Common myeloid progenitor, CD34-positive (primary cell): ENCODE measurements at regions not wholly inside any gene's neighbourhood (a gene's known extent, or its start where the extent isn't known, plus 50 kb on each side); places are given as distances from the start of the nearest gene placed in this dataset.

ENCODE experiments used
- CTCF ChIA-PET: fragments of 350-600 bp; sonication (Branson Sonifier 250); formaldehyde crosslinking; loops from one replicate; lab custom pipeline; 2021; ENCODE audit warnings: antibody characterized with exemption; lab: Charles Lee
- POLR2A ChIA-PET: fragments of 350-600 bp; sonication (Branson Sonifier 250); formaldehyde crosslinking; loops from one replicate; lab custom pipeline; 2021; ENCODE audit warnings: antibody characterized with exemption; lab: Charles Lee
- DNase-seq, 3 donors: peaks; one replicate each; pipeline versions ENCODE4 v3.0.0 to v3.0.0-alpha.2; 2013
- H3K27ac ChIP-seq, 2 experiments: 1 replicate in 1 of 2; 2 replicates in 1 of 2; pipeline ENCODE4 v1.7.0; 2013; ENCODE audit warnings: inconsistent platforms in 2 of 2, low read length in 2 of 2, mild to moderate bottlenecking in 2 of 2, low read depth in 1 of 2, moderate library complexity in 1 of 2; ENCODE audit not compliant: severe bottlenecking in 2 of 2, insufficient read depth in 1 of 2, poor library complexity in 1 of 2
- H3K27me3 ChIP-seq, 5 experiments: replicated peaks in 2 of 5; 1 replicate in 3 of 5; 2 replicates in 2 of 5; pipeline versions ENCODE4 v1.6.1 to v1.7.0; 2013; ENCODE audit warnings: low read length in 4 of 5, mild to moderate bottlenecking in 2 of 5, moderate library complexity in 2 of 5, inconsistent platforms in 1 of 5; ENCODE audit not compliant: insufficient read depth in 5 of 5, control insufficient read depth in 4 of 5
- H3K36me3 ChIP-seq, 4 experiments: 1 replicate in 2 of 4; 2 replicates in 2 of 4; pipeline versions ENCODE4 v1.6.1 to v1.7.0; 2013; ENCODE audit warnings: low read length in 3 of 4, control low read depth in 1 of 4, mild to moderate bottlenecking in 1 of 4; ENCODE audit not compliant: control insufficient read depth in 4 of 4, insufficient read depth in 4 of 4
- H3K4me1 ChIP-seq, 4 experiments: 1 replicate in 3 of 4; 2 replicates in 1 of 4; pipeline versions ENCODE4 v1.6.1 to v1.7.1; 2013; ENCODE audit warnings: low read length in 3 of 4, mild to moderate bottlenecking in 3 of 4, control low read depth in 1 of 4, inconsistent platforms in 1 of 4, moderate library complexity in 1 of 4; ENCODE audit not compliant: control insufficient read depth in 4 of 4, insufficient read depth in 4 of 4; ENCODE audit errors: control extremely low read depth in 1 of 4
- H3K4me3 ChIP-seq, 7 experiments: 1 replicate in 4 of 7; 2 replicates in 3 of 7; pipeline versions ENCODE4 v1.5.1 to v1.7.0; 2013; ENCODE audit warnings: mild to moderate bottlenecking in 7 of 7, low read length in 6 of 7, moderate library complexity in 6 of 7, inconsistent platforms in 2 of 7, low read depth in 2 of 7, control low read depth in 1 of 7; ENCODE audit not compliant: insufficient read depth in 4 of 7, control insufficient read depth in 1 of 7; ENCODE audit errors: extremely low read depth in 1 of 7
- H3K9me3 ChIP-seq, 5 experiments: 1 replicate in 4 of 5; 2 replicates in 1 of 5; pipeline versions ENCODE4 v1.6.1 to v1.7.1; 2013; ENCODE audit warnings: low read length in 4 of 5, mild to moderate bottlenecking in 2 of 5, inconsistent platforms in 1 of 5, low read depth in 1 of 5, moderate library complexity in 1 of 5; ENCODE audit not compliant: control insufficient read depth in 4 of 5, insufficient read depth in 2 of 5; ENCODE audit errors: control extremely low read depth in 1 of 5
- WGBS: methylation state at CpG from one replicate; pipeline ENCODE4 v1.1.5; 2013; ENCODE audit not compliant: insufficient coverage; 5-methylcytosine and 5-hydroxymethylcytosine counted together

DNA sequence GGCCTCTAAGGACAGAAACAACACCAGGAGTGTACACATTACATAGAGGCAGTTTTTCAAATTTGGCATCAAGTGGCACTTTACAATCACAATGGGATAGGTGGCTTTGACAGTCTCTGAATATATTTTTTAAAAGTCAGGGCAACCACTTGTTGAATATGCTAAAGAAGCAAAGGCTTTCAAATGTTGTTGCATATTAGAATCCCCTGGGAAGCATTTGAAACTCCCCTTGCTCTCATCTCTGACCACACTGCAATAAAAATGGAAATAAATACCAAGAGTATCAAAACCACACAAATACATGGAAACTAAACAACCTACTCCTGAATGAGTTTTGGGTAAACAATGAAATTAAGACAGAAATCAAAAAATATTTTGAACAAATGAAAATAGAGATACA is 106.5 kb upstream of the RAB11FIP2 start:
- H3K4me1 ChIP-seq: no peaks in the 10 kb centered on the region
- H3K27me3 ChIP-seq: no peaks in the 10 kb centered on the region
- peaks cover 0 to 1% (median 0%) of the 10 kb centered on the region in 5 experiments for H3K9me3 ChIP-seq
- no peak overlapping the region for H3K4me3 ChIP-seq
- POLR2A ChIA-PET: interaction anchor here (0.6 kb wide), 1 partner anchor 25 kb away, joined by 3 read pairs; no protein-coding TSS in a partner anchor
- no peak for DNase-seq
- no peak overlapping the region for H3K27ac ChIP-seq
- H3K36me3 ChIP-seq: no peaks in the 10 kb centered on the region
- CTCF ChIA-PET: no interaction called here

DNA sequence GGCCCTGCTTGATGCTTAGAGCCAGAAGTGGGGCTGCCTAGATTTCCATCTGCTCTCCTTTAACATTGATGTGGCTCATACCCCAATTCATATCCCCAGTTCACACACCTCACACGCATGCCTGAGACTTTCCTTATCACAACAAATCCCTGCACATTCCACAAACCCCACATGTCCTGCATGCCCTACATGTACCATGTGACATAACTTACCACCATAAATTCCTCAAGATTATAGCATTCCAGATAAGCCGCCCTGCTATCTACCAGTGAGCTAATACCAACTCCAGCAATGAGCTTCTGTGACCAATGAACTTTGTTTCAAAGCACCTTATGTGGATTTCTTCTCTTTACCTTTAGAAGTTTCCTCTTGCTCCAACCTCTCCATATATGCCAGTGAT is 104.7 kb upstream of the RAB11FIP2 start:
- ChIA-PET POLR2A (no interaction called here), CTCF (no interaction called here)
- WGBS: 100% methylated on average over 2 of the region's 2 CpGs
- no peaks in the 10 kb centered on the region for H3K36me3 ChIP-seq
- no peaks in the 10 kb centered on the region for H3K27me3 ChIP-seq
- no peaks in the 10 kb centered on the region for H3K4me1 ChIP-seq
- DNase-seq: no peak
- H3K27ac ChIP-seq: no peak overlapping the region
- H3K9me3 ChIP-seq: peaks cover 0 to 3% (median 0%) of the 10 kb centered on the region in 5 experiments
- no peak overlapping the region for H3K4me3 ChIP-seq

DNA sequence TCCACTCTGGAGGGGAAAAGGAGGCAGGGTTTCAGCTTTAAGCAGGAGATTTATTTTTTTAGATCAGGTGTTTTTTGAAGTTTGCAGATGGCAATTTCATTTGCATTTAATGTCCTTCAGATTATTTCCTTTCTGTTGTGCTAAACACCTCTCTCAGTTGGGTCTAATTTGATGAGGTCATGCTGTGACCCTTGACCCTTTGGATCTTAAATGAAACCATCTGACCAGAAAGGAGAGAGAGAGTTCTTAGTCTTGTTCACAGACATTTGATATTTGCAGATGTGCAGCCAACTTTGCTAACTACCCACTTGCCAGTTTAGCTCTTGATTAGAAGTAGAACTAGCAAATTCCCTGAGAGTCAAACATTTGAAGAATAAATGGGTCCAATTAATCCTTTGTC is 101.5 kb upstream of the RAB11FIP2 start:
- Histone ChIP-seq H3K27ac (no peak overlapping the region), H3K9me3 (peaks cover 0 to 2% (median 0%) of the 10 kb centered on the region in 5 experiments), H3K27me3 (no peaks in the 10 kb centered on the region), H3K36me3 (no peaks in the 10 kb centered on the region), H3K4me3 (no peak overlapping the region), H3K4me1 (no peaks in the 10 kb centered on the region)
- ChIA-PET CTCF (no interaction called here), POLR2A (no interaction called here)
- DNase-seq: no peak

DNA sequence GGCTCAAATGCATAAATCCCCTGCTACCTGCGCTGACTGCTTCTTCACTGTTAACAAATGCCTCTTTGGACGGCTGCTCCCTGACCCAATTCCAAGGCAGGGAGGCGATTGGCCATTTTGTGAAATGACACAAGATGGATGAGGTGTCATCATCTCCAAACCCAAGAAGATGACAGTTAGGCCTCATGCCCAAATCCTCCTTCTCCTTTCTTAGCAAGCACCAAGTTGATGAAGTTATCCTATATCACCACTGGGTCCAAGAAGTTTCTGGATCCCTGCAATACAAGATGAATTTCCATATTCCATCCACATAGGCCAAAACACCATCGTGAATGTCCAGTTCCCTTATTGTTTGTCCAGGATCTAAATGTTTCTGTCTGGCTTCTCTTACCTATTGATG is 98.5 kb upstream of the RAB11FIP2 start:
- Histone ChIP-seq H3K9me3 (peaks cover 0 to 2% (median 0%) of the 10 kb centered on the region in 5 experiments), H3K27ac (no peak overlapping the region), H3K4me3 (no peak overlapping the region), H3K36me3 (no peaks in the 10 kb centered on the region), H3K27me3 (no peaks in the 10 kb centered on the region), H3K4me1 (no peaks in the 10 kb centered on the region)
- 100% methylated on average over 4 of the region's 4 CpGs for whole genome bisulfite sequencing
- CTCF ChIA-PET: no interaction called here
- no peak for DNase-seq
- POLR2A ChIA-PET: no interaction called here

DNA sequence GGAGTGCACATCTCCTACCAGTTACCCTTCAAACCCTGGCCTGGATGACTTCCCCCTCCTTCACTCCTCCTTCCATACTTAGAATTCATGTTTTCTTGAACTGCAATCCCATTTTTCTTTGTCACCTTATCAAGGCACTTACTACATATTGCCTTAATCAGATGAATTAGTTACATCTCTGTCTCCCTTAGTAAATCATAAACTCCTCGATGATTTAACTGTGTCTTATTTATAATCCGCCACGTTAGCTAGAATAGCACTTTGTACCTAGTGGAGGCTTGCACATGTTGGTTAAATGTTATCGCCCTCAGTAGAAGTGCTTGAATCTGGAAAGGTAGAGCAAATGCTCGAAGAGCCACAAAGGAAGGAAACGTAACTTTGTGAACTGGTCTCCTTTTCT is 94.7 kb upstream of the RAB11FIP2 start:
- no peaks in the 10 kb centered on the region for H3K9me3 ChIP-seq
- CTCF ChIA-PET: no interaction called here
- H3K4me3 ChIP-seq: no peak overlapping the region
- H3K27ac ChIP-seq: no peak overlapping the region
- WGBS: 100% methylated on average over 4 of the region's 6 CpGs
- DNase-seq: no peak
- no peaks in the 10 kb centered on the region for H3K27me3 ChIP-seq
- POLR2A ChIA-PET: no interaction called here
- no peaks in the 10 kb centered on the region for H3K4me1 ChIP-seq
- no peaks in the 10 kb centered on the region for H3K36me3 ChIP-seq

DNA sequence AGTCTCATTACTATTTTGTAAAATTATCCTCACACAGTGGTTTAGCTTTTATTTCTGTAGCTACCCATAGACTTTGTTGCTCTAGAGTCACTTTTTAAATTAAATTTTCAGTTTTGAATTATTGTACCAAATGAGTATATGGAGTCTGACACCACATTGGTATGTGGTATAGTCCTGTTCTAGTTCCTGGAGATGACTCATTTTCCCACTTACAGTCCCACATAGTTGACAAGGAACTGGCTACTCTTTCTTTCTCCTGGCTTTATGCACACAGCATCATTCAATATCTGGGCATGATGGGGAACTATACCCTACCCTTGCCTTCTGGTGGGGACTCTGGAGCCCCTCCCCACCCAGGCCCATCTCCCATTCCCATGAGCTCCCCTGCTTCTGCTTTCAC is 92.6 kb upstream of the RAB11FIP2 start:
- no peaks in the 10 kb centered on the region for H3K9me3 ChIP-seq
- DNase-seq: no peak
- ChIA-PET POLR2A (no interaction called here), CTCF (no interaction called here)
- no peaks in the 10 kb centered on the region for H3K36me3 ChIP-seq
- H3K27me3 ChIP-seq: no peaks in the 10 kb centered on the region
- H3K4me1 ChIP-seq: no peaks in the 10 kb centered on the region
- no peak overlapping the region for H3K27ac ChIP-seq
- no peak overlapping the region for H3K4me3 ChIP-seq

DNA sequence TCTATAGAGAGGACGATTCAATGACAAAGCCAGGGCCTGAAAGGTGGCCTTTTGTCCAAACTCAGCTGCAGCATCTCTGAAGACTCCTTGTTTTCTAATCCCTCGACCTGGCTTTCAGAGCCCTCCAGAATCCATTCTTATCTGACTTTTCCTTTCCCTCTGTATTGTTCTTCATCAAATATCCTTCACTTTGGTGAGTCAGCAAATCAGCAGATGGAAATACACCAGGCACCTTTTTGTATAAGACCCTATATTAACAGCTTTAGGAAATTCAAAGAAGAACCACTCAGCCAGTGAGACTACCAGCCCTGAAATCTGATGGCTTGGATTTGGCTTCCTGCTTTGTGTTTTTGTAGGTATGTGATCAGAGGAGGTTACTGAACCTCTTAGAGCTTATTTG is 81.9 kb upstream of the RAB11FIP2 start:
- no peak overlapping the region for H3K27ac ChIP-seq
- POLR2A ChIA-PET: no interaction called here
- no peaks in the 10 kb centered on the region for H3K4me1 ChIP-seq
- CTCF ChIA-PET: no interaction called here
- no peak overlapping the region for H3K4me3 ChIP-seq
- DNase-seq: no peak
- H3K36me3 ChIP-seq: no peaks in the 10 kb centered on the region
- H3K9me3 ChIP-seq: peaks cover 0 to 2% (median 0%) of the 10 kb centered on the region in 5 experiments
- 90% methylated on average over 2 of the region's 2 CpGs for WGBS
- H3K27me3 ChIP-seq: peaks cover 0 to 1% (median 0%) of the 10 kb centered on the region in 5 experiments
